Hindlimb muscle (tissue), 1 donor: ENCODE measurements at regions not wholly inside any gene's neighbourhood (a gene's known extent, or its start where the extent isn't known, plus 50 kb on each side); places are given as distances from the start of the nearest gene placed in this dataset.

Experiments
- DNase-seq: peaks from one replicate; pipeline ENCODE4 v3.0.0-alpha.2; 2013

DNA sequence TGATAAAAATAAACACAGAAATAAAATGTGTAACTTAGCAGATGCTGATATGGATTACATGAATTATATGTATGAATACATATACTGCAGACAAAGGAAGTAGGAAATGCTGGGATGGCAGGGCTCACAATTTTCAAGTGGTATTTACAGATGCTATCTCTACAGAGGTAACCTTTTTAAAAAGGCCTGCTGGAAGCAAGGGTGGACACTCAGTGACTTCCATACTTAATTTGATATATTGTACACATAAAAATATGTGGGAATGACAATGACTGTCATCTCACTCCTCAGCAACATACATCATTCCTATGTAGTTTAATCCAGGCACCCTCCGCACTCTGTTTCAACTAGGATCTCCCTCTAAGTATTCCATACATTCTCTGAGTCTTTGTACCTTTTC lies 452.9 kb downstream of the DTHD1 start:
- no peak for DNase-seq

DNA sequence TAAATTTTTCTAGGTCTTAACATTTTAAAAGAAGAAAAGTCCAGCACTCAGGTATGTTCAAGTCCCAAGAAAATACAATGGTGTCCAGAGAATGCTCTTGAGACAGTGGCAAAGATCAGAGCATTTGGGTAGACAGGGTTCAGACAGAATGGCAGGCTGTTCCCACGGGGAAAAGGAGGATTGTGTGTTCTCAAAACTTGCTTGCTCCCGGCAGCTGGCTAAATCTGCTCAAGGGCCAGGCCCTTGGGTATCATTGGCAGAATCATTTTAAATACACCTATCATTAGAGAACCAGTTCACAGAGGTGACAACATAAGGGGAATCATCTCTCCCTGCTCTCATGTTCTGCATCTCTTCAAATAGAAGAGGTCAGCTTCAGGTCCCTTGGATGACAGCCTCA lies 456.3 kb downstream of the DTHD1 start:
- no peak for DNase-seq

DNA sequence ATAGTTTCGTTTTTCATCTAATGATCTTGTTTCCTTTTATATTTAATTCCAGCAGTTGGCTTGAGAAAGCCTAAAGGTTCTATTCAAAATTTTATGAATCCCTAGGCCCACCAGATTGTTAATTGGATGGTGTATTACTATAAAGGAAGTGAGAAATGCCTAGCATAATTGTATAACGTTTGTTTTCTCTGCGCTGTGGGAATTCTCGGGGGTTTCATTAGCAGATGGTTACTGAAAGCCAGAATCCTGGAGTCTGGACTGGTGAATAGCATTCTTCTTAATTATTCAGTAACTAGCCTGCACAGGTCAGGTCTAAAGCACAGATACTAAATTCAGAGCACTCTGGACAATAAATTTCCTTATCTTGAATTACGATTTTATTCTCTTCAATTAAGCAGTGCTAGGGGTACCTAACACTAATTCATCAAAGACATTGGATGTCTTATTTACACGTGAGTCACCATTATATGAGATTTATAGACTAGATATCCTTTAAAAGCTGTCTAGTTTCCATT lies 459.4 kb downstream of the DTHD1 start:
- no peak for DNase-seq

DNA sequence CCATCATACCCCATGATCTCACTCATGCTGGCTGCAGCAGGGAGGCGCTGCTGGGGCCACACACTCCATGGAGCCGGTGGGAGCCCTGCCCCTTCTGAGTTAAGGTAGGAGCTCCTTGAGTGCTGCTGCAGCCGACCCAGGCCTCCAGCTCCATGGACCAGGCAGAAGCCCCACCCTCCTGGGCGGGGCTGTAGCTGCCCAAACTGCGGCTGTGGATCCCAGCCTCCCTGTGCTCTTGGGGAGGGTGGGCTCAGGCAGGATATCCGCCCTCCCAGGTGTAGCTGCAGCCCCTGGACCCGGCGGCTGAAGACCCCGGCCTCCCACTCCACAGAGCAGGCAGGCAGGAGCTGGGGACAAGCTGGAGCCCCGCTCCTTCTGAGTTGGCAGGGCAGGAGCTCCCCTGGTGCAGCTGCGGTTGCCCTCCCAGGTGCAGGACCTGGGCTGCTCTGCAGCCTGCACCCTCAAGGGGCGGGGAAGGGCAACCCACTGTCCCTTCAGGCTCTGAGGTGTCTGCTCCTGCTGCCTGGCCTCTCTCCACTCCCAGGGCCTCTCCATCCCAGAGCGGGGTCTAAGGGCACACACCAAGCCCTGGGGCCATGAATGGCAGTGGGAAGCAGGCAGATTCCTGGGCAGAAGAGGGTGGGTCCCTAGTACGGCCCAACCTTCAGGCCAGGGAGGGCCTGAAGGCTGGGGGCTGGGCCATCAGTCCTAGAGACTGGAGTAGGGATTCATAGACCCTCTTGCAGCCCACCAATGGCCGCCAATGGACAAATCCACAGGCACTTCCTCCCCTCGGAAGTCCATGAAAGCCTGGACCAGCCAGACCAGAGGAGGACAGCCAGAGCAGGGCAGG lies 466.1 kb downstream of the DTHD1 start:
- DNase-seq, result no peak

DNA sequence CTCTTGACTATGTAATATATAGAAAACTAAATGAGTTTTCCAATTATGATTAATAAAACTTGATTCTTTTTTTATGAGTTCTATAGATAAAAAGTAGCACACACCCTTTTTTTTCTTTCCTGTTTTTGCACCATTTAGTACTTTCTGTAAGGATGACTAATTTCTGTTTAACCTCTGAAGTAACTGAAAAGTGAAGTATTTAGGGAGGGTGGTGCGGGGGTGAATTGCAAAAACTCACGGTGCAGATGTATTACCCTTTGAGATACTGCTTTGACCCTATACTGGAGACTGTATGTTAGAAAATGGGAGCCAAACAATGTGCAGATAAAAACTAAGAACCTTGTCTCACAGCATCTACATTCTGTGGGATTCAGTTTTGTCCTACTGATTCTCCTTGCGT lies 471.6 kb downstream of the DTHD1 start:
- DNase-seq, result no peak

DNA sequence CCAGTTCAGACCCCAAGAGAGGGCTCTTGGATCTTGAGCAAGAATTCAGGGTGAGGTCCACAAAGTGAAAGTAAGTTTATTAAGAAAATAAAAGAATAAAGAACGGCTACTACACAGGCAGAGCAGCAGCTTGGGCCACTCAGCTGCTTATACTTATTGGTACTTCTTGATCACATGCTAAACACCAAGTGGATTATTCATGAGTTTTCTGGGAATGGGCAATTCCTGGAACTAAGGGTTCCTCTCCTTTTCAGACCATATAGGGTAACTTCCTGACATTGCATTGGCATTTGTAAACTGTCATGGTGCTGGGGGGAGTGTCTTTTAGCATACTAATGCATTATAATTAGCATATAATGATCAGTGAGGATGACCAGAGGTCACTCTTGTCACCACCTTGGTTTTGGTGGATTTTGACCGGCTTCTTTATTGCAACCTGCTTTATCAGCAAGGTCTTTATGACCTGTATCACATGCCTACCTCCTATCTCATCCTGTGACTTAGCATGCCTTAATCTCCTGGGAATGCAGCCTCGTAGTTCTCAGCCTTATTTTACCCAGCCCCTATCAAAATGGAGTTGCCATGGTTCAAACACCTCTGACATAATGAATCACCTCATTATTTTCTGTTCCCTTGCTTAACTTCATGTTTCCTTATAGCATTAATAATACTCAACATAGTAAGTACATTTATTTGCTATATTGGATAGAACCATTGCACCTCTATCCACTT lies 476.3 kb downstream of the DTHD1 start:
- DNase-seq, result no peak

DNA sequence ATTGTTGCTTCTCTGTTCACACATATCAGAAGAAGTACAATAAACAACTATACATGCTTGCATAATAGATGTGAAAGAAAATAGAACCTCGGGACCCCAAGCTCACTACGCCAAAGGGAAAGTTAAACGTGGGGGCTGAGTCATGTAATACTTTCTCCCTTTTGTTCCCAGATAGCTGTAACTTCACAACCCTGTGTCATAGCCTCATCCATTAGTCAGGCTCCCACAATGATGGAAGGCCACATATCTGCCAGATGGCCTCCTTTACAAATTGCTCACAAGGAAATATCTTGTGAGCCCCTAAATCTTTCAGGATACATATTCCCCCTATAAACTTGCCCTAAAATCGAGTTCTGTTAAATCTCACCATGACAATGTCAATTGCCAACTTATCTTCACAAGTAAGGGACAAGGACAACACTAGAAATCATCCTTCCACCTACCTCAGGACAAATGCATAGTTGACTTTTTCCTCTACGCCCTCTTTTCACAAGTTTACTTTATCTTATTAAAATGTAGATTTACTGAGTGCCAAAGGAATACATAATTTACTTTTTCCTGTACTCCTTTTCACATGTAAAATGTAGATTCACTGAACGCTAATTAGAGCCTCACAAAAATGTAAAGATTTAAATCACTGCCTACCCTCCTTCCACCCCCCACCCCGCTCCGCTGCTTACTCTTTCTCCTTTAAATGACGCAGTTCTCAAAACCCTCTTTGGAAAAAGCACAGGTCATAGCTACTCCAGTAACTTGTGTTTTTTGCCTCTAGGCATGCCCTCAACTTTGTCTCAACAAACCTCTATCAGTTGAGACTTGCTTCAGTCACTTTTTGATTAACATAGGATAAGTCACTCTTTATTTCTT lies 477.1 kb downstream of the DTHD1 start:
- no peak for DNase-seq

DNA sequence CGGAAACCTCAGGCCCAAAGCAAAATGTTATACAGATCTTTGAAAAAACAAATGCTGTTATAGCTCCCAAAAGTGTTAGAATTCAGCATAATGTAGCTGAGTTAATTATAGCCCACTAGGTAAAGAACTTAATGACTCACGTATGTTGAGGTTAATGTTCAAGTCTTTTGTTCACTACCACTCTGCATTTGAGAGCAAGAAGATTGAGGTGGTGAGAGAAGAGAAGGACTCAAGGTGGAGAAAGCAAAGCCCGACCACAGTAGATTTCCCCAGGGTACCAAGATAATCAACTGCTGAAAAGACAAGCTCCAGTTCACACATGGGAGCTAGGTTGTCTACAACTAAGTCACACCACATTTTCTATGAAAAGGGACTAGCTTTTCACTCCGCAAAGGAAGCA lies 480.2 kb downstream of the DTHD1 start:
- DNase-seq, result no peak

DNA sequence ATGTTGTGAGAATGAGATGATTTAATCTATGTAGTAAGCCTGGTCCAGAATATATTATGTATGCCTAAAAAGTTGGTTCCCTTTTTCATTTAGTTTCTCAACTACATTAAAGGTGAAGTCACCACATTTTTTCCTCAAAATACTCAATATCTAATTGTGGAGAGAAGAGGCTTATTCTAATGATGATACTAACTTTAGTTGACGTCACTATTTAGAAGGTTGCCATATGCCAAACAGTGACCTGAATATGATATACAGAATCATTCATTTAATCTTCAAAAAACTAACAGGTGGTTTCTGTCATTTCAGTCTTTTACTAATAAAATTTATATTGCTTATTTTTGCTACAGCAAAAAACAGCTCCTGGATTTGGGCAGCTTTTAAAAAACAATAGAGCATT lies 480.7 kb upstream of the NWD2 start:
- no peak for DNase-seq

DNA sequence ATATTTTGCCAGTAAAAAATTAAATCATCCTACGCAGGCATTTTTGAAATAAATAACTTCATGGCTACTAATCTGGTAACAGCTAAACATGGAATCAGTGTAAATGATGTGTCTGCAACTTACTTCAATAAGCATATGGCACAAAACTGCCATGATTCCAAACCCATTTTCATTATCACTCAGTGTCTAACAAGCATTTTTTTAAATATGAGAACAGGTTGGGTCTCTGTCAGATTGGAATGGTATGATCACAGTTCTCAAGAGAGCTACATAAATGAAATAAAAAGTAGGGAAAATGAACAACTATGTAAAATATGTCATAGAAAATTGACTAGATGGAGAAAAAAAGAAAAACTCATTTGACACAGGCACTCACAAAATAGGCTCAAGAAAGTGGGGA lies 476.9 kb upstream of the NWD2 start:
- no peak for DNase-seq

DNA sequence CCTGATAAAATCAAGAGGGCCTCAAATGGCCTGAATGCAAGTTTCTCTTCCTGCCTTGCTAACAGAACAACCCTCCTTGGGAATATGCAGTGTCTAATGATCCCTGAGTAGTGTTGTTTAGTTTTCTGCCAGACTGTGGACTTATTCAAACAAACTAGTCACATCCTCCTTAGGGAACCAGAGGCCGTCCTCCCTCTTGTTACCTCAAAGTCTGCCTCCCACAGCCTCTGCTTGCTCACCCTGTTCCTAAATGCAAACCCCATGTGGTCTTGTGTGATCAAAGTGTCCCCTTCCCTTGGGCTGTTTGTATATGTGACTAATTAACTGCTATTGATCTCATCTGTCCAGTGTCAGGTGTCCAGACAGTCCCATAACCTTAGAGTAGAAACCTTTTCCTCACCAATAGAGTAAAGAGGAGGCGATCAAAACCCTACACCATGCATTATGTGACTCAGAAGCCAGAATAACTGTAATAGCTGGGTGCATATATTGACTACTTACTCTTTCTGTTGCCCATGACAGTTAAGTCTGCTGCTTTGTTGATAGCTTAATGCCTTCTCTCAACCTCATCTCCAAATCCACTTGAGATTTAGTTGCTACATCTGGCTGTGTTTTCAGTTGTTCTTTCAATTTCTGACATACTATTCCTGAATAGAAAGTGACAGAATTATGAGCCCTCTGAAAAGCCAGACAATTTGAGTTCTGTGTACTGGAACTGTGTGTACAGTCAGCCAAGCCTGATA lies 473.0 kb upstream of the NWD2 start:
- DNase-seq, result no peak

DNA sequence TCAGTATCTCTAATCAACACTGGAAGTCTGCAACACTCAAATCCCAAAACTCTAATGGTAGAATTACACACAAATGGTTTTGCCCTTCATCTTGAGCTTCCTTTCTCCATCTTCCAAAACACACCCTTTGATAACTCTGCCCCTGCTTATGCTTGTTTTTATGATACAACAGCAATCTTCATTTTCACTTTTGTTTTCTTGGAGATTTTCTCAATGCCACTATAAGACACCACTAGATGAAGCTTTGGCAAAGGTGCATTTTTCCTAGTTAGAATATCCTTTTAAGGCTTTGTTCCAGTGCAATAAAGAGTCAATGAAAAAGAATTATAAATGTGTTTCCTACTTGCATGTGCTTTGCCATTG lies 472.4 kb upstream of the NWD2 start:
- DNase-seq, result no peak

DNA sequence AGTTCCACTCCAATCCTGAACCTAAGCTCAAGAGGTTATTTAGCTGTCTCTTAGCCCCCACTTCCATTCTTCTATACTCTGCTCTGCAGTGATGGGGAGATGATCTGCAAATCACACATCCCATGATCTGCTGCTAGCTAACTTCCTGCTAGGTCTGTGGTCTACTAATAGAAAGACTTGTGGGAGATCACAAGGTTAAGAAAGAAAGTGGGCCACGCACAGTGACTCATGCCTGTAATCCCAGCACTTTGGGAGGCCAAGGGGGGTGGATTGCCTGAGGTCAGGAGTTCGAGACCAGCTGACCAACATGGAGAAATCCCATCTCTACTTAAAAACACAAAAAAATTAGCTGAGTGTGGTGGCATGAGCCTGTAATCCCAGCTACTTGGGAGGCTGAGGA lies 471.1 kb upstream of the NWD2 start:
- no peak for DNase-seq

DNA sequence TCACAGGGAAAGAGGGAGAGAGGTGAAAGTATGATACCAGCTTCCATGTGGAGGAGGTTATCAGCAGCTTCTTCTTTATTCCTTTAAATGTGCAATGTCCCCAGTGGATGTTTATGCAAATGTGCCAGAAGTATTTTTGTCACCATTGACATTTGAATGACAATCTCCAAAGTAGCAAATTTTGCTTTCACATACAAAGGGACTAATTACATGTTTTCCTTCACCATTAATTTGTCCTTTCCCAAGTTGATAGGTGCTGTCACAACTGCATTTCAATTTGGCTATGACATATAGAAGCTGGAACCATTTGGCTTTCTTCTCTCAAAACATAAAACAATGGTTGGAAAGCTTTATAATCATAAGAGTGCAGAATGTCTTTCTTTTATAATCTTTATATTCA lies 469.0 kb upstream of the NWD2 start:
- no peak for DNase-seq

DNA sequence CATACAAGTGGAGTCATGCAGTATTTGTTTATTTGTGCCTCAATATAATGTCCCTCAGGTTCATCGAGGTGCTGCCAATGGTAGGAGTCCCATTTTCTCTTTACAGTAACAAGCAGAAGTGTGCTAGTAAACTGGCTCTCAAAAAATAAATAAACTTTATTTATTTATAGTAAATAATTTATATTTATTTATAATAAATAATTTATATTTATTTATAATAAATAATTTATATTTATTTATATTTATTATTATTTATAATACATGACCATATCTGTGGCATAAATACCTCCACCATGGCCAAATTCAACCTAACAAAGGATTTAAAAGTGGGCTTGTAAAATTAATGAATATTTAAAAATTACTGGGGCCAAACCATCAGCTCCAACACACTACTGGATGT lies 464.9 kb upstream of the NWD2 start:
- DNase-seq, result no peak

DNA sequence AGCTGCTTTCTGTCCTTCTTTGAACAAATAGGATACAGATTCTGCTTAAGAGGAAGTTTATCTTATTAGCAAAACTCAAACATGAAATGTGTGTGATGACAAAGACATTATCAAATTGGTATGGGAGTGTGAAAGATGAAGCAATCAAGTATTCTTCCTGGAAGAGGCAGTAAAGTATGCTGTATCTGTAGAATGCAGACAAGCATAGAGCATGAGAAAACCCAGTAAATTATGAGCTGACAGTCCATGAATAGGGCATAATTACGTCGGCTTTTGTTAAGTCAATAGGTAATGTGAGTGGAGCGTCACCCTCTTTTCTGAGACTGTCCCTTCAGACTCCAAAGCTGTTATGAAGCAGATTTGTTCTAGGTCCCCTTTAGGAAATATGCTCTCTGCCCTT lies 458.6 kb upstream of the NWD2 start:
- DNase-seq, result no peak

DNA sequence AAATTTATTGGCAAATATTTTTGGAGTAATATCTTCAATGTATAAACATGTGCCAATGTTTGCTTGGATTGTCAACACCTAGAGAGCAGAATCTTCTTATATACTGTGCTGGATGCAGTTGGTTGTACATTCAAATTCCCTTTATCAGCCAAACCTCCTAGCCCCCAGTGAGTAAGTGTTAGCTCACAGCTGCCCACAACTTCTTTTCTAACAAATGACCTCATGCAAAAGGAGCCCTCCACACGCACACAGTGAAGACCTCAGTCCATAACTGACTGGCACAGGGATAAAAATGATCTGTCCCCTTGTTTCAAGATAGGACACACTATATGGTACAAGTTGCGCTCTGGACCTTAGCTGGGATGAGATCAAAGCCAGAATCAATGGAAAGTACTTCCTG lies 458.0 kb upstream of the NWD2 start:
- DNase-seq, result no peak

DNA sequence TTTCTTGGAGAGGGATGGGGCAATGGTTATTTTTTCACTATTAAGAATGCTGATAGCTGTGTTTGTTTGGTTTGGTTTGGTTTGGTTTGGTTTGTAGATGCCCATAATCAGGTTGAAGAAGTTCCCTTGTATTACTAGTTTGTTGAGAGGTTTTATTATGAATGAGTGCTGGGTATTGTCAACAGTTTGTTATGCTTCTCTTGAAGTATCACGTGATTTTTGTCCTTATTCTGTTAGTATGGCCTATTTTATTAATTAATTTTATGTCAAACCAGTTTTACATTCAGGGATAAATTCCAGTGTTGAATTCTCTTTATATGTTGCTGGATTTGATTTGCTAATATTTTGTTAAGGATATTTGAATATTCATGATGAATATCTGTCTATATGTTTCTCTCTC lies 449.8 kb upstream of the NWD2 start:
- DNase-seq, result no peak

DNA sequence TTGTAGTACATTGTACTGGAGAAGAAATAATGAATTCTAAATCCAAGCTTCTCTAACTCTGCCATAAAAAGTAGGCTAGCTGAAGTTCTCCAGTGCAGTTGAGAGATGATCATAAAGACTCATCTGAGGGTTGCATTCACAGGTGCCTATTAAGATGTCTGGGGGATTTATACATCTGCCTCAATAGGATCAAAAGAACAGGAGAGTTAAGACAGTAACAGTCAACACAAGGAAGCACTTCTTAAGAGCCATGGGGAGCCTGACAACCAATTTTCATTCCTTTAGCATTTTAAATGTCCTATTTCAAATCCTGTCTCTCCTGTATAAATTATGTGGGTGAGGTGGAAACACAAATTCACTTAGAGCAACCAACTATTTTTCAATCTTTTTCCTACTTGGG lies 432.4 kb upstream of the NWD2 start:
- no peak for DNase-seq

DNA sequence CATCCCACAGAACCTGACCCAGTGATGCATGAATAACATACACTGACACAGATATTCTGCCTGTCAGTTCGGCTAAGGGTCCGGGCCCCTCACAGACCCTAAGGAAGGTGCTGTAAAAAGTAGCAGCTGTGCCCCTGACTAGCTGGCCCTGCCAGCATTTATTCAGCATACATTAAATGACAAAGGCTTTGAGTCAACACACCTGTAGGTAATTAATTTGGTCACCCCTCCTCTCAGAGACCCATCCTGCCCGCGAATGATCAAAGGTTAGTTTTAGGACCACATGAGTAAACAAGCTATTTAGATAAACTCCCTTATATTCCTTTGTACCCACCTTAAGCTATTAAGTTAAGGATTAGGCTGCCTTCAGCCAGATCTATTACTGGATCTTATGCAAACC lies 429.0 kb upstream of the NWD2 start:
- DNase-seq, result no peak

DNA sequence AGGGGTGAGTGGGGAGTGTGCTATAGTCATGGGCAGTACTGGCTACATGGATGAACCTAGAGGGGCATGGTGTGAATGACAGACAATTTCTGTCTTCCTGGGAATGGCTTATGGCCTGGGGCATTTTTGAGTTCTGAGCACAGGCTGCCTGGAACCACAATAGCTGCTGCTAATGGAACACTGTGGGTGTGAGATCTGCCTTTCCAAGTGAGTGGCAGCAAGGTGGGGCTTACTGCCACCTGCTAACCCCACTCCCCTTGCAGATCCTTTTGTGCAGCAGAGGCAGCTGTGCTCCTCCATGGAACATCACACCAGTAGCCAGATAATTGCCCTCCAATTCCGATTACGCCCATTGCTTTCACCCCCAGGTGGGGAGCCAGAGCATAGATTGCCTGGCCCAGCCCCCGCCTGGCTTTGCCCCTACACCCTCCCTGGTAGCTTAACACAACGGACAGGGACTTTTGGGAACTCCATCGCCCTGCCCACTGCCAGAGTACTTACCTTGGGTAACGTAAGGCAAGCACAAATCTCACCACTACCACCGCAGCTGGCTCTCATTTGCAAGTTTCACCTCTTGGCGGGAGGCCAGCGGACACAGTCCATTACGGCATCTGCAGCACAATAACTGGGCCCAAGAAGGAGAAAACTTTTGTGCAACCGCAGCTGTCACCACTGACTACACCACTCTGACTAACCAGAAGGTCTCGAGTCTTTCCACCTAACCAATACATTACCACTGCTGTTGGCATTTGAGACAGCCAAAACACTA lies 421.2 kb upstream of the NWD2 start:
- no peak for DNase-seq

DNA sequence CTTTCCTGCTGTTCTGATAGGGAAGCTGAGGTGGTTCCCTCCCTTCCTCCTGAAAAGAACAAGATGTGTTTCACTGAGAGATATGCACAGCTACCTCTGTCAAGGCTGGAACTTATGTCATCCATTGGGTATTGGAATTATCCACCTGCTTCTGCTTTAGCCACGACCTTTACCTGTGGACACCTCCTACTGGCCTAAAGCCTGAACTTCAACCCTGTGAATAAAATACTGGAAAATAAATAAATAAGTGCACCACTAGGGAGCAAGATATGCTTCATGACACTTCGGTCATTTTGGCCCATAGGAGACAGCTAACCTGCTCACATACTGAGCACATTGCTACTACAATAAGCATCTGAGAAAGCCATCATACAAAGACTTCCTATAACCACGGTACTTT lies 419.9 kb upstream of the NWD2 start:
- no peak for DNase-seq
